Mesendoderm (in vitro differentiated cells): ENCODE measurements at regions not wholly inside any gene's neighbourhood (a gene's known extent, or its start where the extent isn't known, plus 50 kb on each side); places are given as distances from the start of the nearest gene placed in this dataset.

Source experiments
- DNase-seq: peaks from one replicate; pipeline ENCODE4 v3.0.0; 2013
- H2AK5ac ChIP-seq: 2 replicates; pipeline ENCODE4 v1.6.1; 2013; ENCODE audit warnings: low read length, inconsistent platforms
- H2BK120ac ChIP-seq: 2 replicates; pipeline ENCODE4 v1.6.1; 2013; ENCODE audit warnings: low read depth, mild to moderate bottlenecking, low read length, moderate library complexity, mixed read lengths
- H2BK15ac ChIP-seq: replicated peaks from 2 replicates; pipeline ENCODE4 v1.6.1; 2013; ENCODE audit warnings: low read depth, mild to moderate bottlenecking, moderate library complexity
- H2BK5ac ChIP-seq: 2 replicates; pipeline ENCODE4 v1.6.1; 2013; ENCODE audit warnings: low read length, inconsistent platforms
- H3K18ac ChIP-seq: 2 replicates; pipeline ENCODE4 v1.6.1; 2013; ENCODE audit warnings: mild to moderate bottlenecking, low read length, mixed read lengths
- H3K23ac ChIP-seq: one replicate; pipeline ENCODE4 v1.6.1; 2013; ENCODE audit warnings: low read length
- H3K27ac ChIP-seq: 2 replicates; pipeline ENCODE4 v1.5.1; 2013; ENCODE audit warnings: low read depth, mild to moderate bottlenecking, inconsistent platforms, low read length, moderate library complexity
- H3K27me3 ChIP-seq: 2 replicates; pipeline ENCODE4 v1.6.1; 2013; ENCODE audit warnings: low read length, control low read depth, mild to moderate bottlenecking, inconsistent platforms; ENCODE audit not compliant: insufficient read depth, poor library complexity
- H3K36me3 ChIP-seq: 2 replicates; pipeline ENCODE4 v1.6.1; 2013; ENCODE audit warnings: low read length, inconsistent platforms; ENCODE audit not compliant: control insufficient read depth, insufficient read depth
- H3K4ac ChIP-seq: one replicate; pipeline ENCODE4 v1.6.1; 2013; ENCODE audit warnings: low read depth, mild to moderate bottlenecking, low read length, moderate library complexity
- H3K4me1 ChIP-seq: 2 replicates; pipeline ENCODE4 v1.6.1; 2013; ENCODE audit warnings: low read depth, low read length, inconsistent platforms; ENCODE audit not compliant: control insufficient read depth
- H3K4me2 ChIP-seq: 2 replicates; pipeline ENCODE4 v1.6.1; 2013; ENCODE audit warnings: low read length
- H3K4me3 ChIP-seq: 2 replicates; pipeline ENCODE4 v1.5.1; 2013; ENCODE audit warnings: mild to moderate bottlenecking, low read length
- H3K56ac ChIP-seq: one replicate; pipeline ENCODE4 v1.6.1; 2013; ENCODE audit warnings: low read length
- H3K79me1 ChIP-seq: 2 replicates; pipeline ENCODE4 v1.6.1; 2013; ENCODE audit warnings: low read length, inconsistent platforms
- H3K79me2 ChIP-seq: 2 replicates; pipeline ENCODE4 v1.6.1; 2013; ENCODE audit warnings: mild to moderate bottlenecking, low read length; ENCODE audit not compliant: control insufficient read depth, insufficient read depth
- H3K9ac ChIP-seq: 2 replicates; pipeline ENCODE4 v1.6.1; 2013; ENCODE audit warnings: low read length, inconsistent platforms
- H4K5ac ChIP-seq: one replicate; pipeline ENCODE4 v1.6.1; 2013; ENCODE audit warnings: low read length
- H4K8ac ChIP-seq: one replicate; pipeline ENCODE4 v1.6.1; 2013; ENCODE audit warnings: low read depth, mild to moderate bottlenecking, control low read depth, low read length, moderate library complexity
- WGBS: extraction: QIAGEN DNeasy Blood & Tissue Kit; methylation state at CpG from one replicate; pipeline ENCODE4 v1.1.7; 2013; ENCODE audit warnings: low lambda C conversion rate, missing lambda C conversion rate; ENCODE audit not compliant: insufficient coverage; ENCODE audit errors: extremely low coverage; 5-methylcytosine and 5-hydroxymethylcytosine counted together

GRCh38 chr16:51556694-51557340, 405.7 kb upstream of the SALL1 start:
- no peak overlapping the region for H3K18ac ChIP-seq
- H3K23ac ChIP-seq = no peak overlapping the region
- no peaks in the 10 kb centered on the region for H3K36me3 ChIP-seq
- no peak overlapping the region for H4K8ac ChIP-seq
- H4K5ac ChIP-seq = no peak overlapping the region
- DNase-seq = no peak
- H2BK15ac ChIP-seq = peak overlapping the region; percentile 23
- no peak overlapping the region for H3K27ac ChIP-seq
- H3K4ac ChIP-seq = no peak overlapping the region
- no peaks in the 10 kb centered on the region for H3K79me1 ChIP-seq
- no peak overlapping the region for H2BK120ac ChIP-seq
- no peak overlapping the region for H2BK5ac ChIP-seq
- H3K56ac ChIP-seq = no peak overlapping the region
- no peak overlapping the region for H3K9ac ChIP-seq
- peaks cover 5% of the 10 kb centered on the region for H3K4me1 ChIP-seq
- no peak overlapping the region for H3K4me3 ChIP-seq
- no CpG with 5 or more reads among the region's 9 CpGs for WGBS
- H2AK5ac ChIP-seq = no peak overlapping the region
- H3K27me3 ChIP-seq = no peaks in the 10 kb centered on the region
- H3K79me2 ChIP-seq = no peaks in the 10 kb centered on the region
- H3K4me2 ChIP-seq = no peak overlapping the region

DNA sequence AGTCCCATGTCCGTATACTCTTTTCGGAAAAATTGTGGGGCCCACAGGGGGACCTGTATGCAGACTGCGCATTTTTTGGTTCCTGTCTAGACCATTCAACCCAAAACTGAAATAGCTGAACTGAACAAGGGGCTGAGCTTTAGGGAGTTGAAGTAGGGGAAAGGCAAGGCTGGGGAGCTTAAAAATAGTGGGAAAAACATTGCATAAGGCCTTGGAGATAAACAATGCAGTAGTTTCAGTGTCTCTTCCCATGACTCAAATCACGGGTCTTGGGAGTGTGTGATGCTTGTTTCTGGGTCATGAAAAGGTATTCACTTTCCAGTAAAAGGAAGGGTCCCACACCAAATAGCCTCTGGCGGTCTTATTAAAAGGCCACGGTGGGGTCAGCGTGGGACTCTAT, 402.8 kb upstream of the SALL1 start:
- H3K23ac ChIP-seq = no peak overlapping the region
- no peak overlapping the region for H4K8ac ChIP-seq
- H2BK120ac ChIP-seq = no peak overlapping the region
- H3K56ac ChIP-seq = no peak overlapping the region
- H3K9ac ChIP-seq = no peak overlapping the region
- H3K27me3 ChIP-seq = no peaks in the 10 kb centered on the region
- H4K5ac ChIP-seq = no peak overlapping the region
- peaks cover 2% of the 10 kb centered on the region for H3K4me1 ChIP-seq
- H3K27ac ChIP-seq = no peak overlapping the region
- WGBS = no CpG with 5 or more reads among the region's 7 CpGs
- no peaks in the 10 kb centered on the region for H3K36me3 ChIP-seq
- no peak overlapping the region for H3K4me3 ChIP-seq
- no peak overlapping the region for H3K4ac ChIP-seq
- no peak overlapping the region for H3K4me2 ChIP-seq
- no peak overlapping the region for H2AK5ac ChIP-seq
- H3K18ac ChIP-seq = no peak overlapping the region
- no peak overlapping the region for H2BK5ac ChIP-seq
- H2BK15ac ChIP-seq = no peak overlapping the region
- H3K79me1 ChIP-seq = no peaks in the 10 kb centered on the region
- no peaks in the 10 kb centered on the region for H3K79me2 ChIP-seq
- DNase-seq = no peak

GRCh38 chr16:51553314-51553713, 402.2 kb upstream of the SALL1 start:
- Histone ChIP-seq H3K4me3 (no peak overlapping the region), H2AK5ac (peak overlapping the region; percentile 63), H3K4me2 (no peak overlapping the region), H3K79me1 (no peaks in the 10 kb centered on the region), H2BK5ac (no peak overlapping the region), H3K36me3 (no peaks in the 10 kb centered on the region), H3K23ac (peak overlapping the region; percentile 30), H3K4me1 (peaks cover 2% of the 10 kb centered on the region), H4K5ac (no peak overlapping the region), H3K4ac (no peak overlapping the region), H3K27ac (no peak overlapping the region), H3K18ac (no peak overlapping the region), H3K9ac (no peak overlapping the region), H2BK15ac (no peak overlapping the region), H2BK120ac (no peak overlapping the region), H4K8ac (no peak overlapping the region), H3K79me2 (no peaks in the 10 kb centered on the region), H3K27me3 (no peaks in the 10 kb centered on the region), H3K56ac (no peak overlapping the region)
- DNase-seq = no peak
- WGBS = no CpG with 5 or more reads among the region's 2 CpGs

- Histone ChIP-seq H3K27ac (no peak overlapping the region), H4K8ac (no peak overlapping the region), H2AK5ac (no peak overlapping the region), H3K9ac (no peak overlapping the region), H3K56ac (no peak overlapping the region), H3K4me3 (no peak overlapping the region), H3K79me1 (no peaks in the 10 kb centered on the region), H3K18ac (peak overlapping the region; percentile 51), H3K4me2 (no peak overlapping the region), H3K79me2 (no peaks in the 10 kb centered on the region), H2BK5ac (no peak overlapping the region), H2BK15ac (no peak overlapping the region), H4K5ac (no peak overlapping the region), H3K36me3 (no peaks in the 10 kb centered on the region), H3K4ac (no peak overlapping the region), H2BK120ac (peak overlapping the region; percentile 28), H3K4me1 (peaks cover 7% of the 10 kb centered on the region), H3K27me3 (no peaks in the 10 kb centered on the region), H3K23ac (no peak overlapping the region)
- no CpG with 5 or more reads among the region's 4 CpGs for WGBS
- no peak for DNase-seq
Observed at GRCh38 chr16:51550800-51551347, 399.8 kb upstream of the SALL1 start.

- H3K18ac ChIP-seq = no peak overlapping the region
- H3K9ac ChIP-seq = no peak overlapping the region
- no peak overlapping the region for H3K4me3 ChIP-seq
- H3K27ac ChIP-seq = no peak overlapping the region
- DNase-seq = no peak
- no peak overlapping the region for H2AK5ac ChIP-seq
- no peaks in the 10 kb centered on the region for H3K79me1 ChIP-seq
- no CpG with 5 or more reads among the region's 3 CpGs for WGBS
- H3K79me2 ChIP-seq = no peaks in the 10 kb centered on the region
- H3K4me2 ChIP-seq = no peak overlapping the region
- peaks cover 15% of the 10 kb centered on the region for H3K4me1 ChIP-seq
- no peaks in the 10 kb centered on the region for H3K36me3 ChIP-seq
- no peaks in the 10 kb centered on the region for H3K27me3 ChIP-seq
- no peak overlapping the region for H2BK15ac ChIP-seq
- no peak overlapping the region for H3K56ac ChIP-seq
- no peak overlapping the region for H3K4ac ChIP-seq
- no peak overlapping the region for H4K5ac ChIP-seq
- H2BK5ac ChIP-seq = no peak overlapping the region
- H3K23ac ChIP-seq = no peak overlapping the region
- H2BK120ac ChIP-seq = peak overlapping the region; percentile 56
- no peak overlapping the region for H4K8ac ChIP-seq
Observed at GRCh38 chr16:51549836-51550235, 398.8 kb upstream of the SALL1 start.

GRCh38 chr16:51545951-51546350, 394.9 kb upstream of the SALL1 start:
- H2BK5ac ChIP-seq = peak overlapping the region; percentile 99
- no CpG with 5 or more reads among the region's 6 CpGs for WGBS
- no peak overlapping the region for H4K5ac ChIP-seq
- no peaks in the 10 kb centered on the region for H3K79me2 ChIP-seq
- peak overlapping the region; percentile 92 for H3K18ac ChIP-seq
- H3K9ac ChIP-seq = no peak overlapping the region
- H2BK120ac ChIP-seq = peak overlapping the region; percentile 79
- H3K36me3 ChIP-seq = no peaks in the 10 kb centered on the region
- H3K27ac ChIP-seq = peak overlapping the region; percentile 77
- peak overlapping the region; percentile 86 for H3K56ac ChIP-seq
- H2BK15ac ChIP-seq = peak overlapping the region; percentile 92
- peak overlapping the region; percentile 71 for H3K4ac ChIP-seq
- H3K4me1 ChIP-seq = peaks cover 33% of the 10 kb centered on the region
- H4K8ac ChIP-seq = no peak overlapping the region
- H3K4me2 ChIP-seq = no peak overlapping the region
- DNase-seq = peak; percentile 97
- no peak overlapping the region for H3K23ac ChIP-seq
- no peaks in the 10 kb centered on the region for H3K79me1 ChIP-seq
- no peak overlapping the region for H3K4me3 ChIP-seq
- no peaks in the 10 kb centered on the region for H3K27me3 ChIP-seq
- peak overlapping the region; percentile 99 for H2AK5ac ChIP-seq
